ENCODE measurements at regions not wholly inside any gene's neighbourhood (a gene's known extent, or its start where the extent isn't known, plus 50 kb on each side); places are given as distances from the start of the nearest gene placed in this dataset.

DNA sequence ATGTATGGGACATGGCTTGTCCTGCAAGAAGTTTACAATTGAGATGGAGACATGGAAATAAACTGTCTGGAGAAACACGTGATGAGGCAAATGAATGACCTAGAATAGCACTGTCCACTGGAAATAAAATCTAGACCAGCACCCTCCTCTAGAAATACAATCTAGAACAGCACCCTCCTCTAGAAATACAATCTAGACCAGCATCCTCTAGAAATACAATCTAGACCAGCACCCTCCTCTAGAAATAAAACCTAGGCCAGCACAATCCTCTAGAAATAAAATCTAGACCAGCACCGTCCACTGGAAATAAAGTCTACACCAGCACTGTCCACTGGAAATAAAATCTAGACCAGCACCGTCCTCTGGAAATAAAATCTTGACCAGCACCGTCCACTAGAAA is 69.2 kb upstream of the RFLNA start:
- DNase-seq, result no peak

- no peak for DNase-seq
Observed at GRCh38 chr12:124227951-124228711, 66.8 kb upstream of the RFLNA start.

- DNase-seq, result no peak
Observed at GRCh38 chr12:124229520-124229919, 65.4 kb upstream of the RFLNA start.

GRCh38 chr12:124230117-124230757 is 64.7 kb upstream of the RFLNA start:
- DNase-seq, result no peak

DNA sequence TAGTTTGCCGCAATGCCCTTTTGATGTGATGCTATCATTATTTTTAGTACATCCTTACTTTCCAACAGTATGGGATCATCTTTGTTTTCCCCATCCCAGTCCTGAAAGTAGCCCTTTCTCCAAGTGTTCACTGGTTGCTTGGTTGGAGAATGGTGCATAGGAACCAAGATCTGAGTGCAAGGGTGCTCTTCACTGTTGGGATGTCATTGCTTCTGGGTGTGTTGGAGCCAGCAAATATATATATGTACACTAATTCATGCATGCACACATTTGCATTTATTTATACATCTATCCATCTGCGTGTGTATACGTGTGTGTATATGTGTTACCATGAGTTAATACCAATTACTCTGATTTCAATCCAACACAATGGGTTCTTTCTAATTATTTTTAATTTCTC is 64.1 kb upstream of the RFLNA start:
- no peak for DNase-seq

- DNase-seq, result no peak
Observed at GRCh38 chr12:124231980-124232653, 62.8 kb upstream of the RFLNA start.

- no peak for DNase-seq
Observed at GRCh38 chr12:124232654-124232987, 62.3 kb upstream of the RFLNA start.

- no peak for DNase-seq
Observed at GRCh38 chr12:124233041-124233796, 61.7 kb upstream of the RFLNA start.

GRCh38 chr12:124233846-124234640 is 60.9 kb upstream of the RFLNA start:
- DNase-seq, result no peak

DNA sequence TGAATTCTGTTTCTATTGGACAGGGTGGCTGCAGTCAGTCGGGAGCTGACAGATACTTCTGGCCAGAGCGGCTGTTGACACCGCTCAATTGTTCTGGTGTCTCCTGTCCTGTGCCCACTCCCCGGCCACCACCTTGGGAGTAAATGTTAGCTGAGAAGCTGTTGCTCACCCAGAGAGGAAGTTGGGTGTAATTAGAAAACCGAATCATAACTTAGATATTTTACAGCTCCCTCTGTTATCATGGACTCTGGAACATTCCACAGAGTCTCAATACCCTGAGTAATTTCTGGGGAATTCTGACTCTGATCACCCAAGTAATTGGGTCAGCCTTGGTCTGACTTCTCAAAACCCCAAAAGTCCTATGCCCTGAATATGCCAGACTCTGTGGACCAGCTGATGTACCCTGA is 58.3 kb upstream of the RFLNA start:
- no peak for DNase-seq

DNA sequence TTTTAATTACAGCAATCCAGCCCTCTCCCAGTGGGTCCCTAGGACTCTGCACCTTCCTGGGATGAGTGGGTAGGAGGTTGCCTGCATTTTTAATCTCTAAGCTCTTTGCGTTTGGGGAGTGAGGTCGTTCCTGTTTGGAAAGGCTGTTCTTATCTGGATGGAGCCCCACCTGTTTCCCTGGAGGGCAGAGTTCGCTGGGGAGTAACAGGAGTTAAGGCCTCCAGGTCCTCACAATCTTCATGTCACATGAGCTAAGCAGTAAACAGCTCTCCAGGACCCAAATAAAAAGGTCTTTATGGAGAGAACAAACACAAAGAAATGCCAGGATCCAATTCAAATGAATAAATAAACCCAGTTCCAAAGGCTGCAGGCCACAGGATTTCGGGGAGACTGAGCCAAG is 56.0 kb upstream of the RFLNA start:
- no peak for DNase-seq

DNA sequence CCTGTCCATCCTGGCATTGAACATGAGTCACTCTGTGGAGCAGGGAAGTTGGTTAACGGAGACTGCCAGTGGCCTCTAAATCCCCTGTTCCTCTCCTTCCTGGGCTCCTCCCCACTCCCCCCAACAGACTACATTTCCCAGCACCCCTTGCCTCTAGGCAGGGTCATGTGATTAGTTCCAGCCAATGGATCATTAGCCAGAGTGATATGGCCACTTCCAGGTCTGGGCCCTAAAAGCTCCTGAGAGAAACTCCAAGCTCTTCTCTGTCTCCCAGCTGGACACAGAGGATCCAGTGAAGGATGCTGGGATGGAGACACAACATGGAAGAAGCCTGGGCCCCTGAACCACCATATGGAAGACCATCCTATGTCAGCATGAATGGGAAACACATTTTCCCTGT is 54.4 kb upstream of the RFLNA start:
- no peak for DNase-seq

- no peak for DNase-seq
Observed at GRCh38 chr12:124241776-124242528, 52.9 kb upstream of the RFLNA start.

- no peak for DNase-seq
Observed at GRCh38 chr12:124242529-124243065, 52.3 kb upstream of the RFLNA start.

DNA sequence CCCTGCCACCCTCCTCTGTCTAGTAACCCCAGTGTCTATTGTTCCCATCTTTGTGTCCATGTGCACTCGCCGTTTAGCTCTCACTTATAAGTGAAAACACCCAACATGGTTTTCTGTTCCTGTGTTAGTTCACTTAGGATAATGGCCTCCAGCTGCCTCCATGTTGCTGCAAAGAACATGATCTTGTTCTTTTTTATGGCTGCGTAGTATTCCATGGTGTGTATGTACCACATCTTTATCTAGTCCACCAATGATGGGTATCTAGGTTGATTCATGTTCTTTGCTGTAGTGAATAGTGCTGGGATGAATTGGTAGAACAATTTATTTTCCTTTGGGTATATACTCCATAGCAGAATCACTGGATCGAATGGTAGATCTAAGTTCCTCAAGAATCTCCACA is 51.0 kb upstream of the RFLNA start:
- no peak for DNase-seq
